ENCODE measurements at regions not wholly inside any gene's neighbourhood (a gene's known extent, or its start where the extent isn't known, plus 50 kb on each side); places are given as distances from the start of the nearest gene placed in this dataset.
A peak's percentile ranks its signal among the peaks of the same experiment; 100 is the strongest.

- H3K9me3 ChIP-seq, result no peaks in the 10 kb centered on the region
- H3K4me3 ChIP-seq, result no peak overlapping the region
- ATAC-seq (no peak), DNase-seq (no peak)
- TF ChIP-seq POLR2A (IDR thresholded peaks at IDR 0.05), result no peak
- TF ChIP-seq CTCF (IDR thresholded peaks at IDR 0.05), result peak in 5 of 7 experiments; percentile 19 to 58 (median 55)
- H3K27ac ChIP-seq, result no peak overlapping the region
- intact Hi-C loops (cut with DNase I), result no loop called here
- H3K4me1 ChIP-seq, result no peaks in the 10 kb centered on the region
- WGBS, 2 donors, result 14 to 19% methylated on average over 5 of the region's 5 CpGs
- no peaks in the 10 kb centered on the region for H3K36me3 ChIP-seq (replicated peaks in 1 of 2; ENCODE audit: insufficient read depth in 1 of 2, low read depth in 2 of 2)
- H3K27me3 ChIP-seq, result no peaks in the 10 kb centered on the region
These were observed 53.8 kb upstream of the MROH9 start for GRCh38 chr1:170881268-170882265.

All from body of pancreas (tissue), 4 donors.